C4-2B (cell line): ENCODE measurements at regions not wholly inside any gene's neighbourhood (a gene's known extent, or its start where the extent isn't known, plus 50 kb on each side); places are given as distances from the start of the nearest gene placed in this dataset.

Source experiments
- ZFX ChIP-seq: fragments of 450-650 bp; IDR thresholded peaks from 2 replicates; pipeline ENCODE4 v1.6.1; 2017
- TF ChIP-seq, protein P1 (sequence below): fragments of 450-650 bp; conservative IDR thresholded peaks from 2 replicates; pipeline ENCODE4 v1.5.1; 2017; ENCODE audit warnings: mild to moderate bottlenecking

- TF ChIP-seq, protein P1, sequence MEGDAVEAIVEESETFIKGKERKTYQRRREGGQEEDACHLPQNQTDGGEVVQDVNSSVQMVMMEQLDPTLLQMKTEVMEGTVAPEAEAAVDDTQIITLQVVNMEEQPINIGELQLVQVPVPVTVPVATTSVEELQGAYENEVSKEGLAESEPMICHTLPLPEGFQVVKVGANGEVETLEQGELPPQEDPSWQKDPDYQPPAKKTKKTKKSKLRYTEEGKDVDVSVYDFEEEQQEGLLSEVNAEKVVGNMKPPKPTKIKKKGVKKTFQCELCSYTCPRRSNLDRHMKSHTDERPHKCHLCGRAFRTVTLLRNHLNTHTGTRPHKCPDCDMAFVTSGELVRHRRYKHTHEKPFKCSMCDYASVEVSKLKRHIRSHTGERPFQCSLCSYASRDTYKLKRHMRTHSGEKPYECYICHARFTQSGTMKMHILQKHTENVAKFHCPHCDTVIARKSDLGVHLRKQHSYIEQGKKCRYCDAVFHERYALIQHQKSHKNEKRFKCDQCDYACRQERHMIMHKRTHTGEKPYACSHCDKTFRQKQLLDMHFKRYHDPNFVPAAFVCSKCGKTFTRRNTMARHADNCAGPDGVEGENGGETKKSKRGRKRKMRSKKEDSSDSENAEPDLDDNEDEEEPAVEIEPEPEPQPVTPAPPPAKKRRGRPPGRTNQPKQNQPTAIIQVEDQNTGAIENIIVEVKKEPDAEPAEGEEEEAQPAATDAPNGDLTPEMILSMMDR = no peak
- TF ChIP-seq ZFX = no peak
Observed at GRCh38 chr6:14415452-14415851, 297.9 kb downstream of the CD83 start.
